NCI-H2029 treated with DMSO at 0.1 percent for 48 hours (cell line): ENCODE measurements at regions not wholly inside any gene's neighbourhood (a gene's known extent, or its start where the extent isn't known, plus 50 kb on each side); places are given as distances from the start of the nearest gene placed in this dataset.

Source experiments
- DNase-seq: peaks from one replicate; lab custom pipeline; 2025; lab: John Stamatoyannopoulos, UW

DNA sequence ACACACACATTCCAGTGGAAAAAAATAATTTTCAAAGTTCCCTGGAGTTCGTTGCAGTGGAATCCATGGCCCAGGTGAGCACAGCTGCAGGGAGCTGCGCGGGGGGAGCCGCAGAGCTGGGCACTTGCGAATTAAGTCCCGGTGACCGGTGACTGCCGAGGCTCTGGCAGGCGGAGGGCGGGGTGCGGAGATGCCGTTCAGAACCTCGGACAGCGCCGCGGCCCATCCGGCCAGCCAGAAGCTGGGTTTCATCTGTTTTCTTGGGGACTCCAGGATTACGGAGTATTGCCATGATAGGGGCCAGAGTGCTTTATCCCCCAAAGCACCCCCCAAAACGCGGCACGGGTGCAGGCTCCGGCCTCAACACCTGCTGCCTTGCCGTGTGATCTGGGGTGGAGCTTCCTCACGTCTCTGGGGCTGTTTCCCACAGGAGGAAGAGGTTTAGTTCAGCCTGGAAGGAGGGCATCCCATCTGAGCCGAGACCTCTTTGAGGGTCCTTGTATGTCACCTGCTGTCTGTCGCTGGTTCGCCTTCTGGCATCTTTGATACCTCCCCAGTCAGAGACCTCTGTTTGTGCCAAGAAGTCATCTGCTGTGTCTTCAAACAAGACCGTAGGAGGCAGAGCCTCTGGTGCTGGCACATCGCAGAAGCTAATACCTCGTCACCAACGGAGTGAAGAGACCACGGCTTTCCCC is 99.4 kb downstream of the YTHDF1 start:
- no peak for DNase-seq

DNA sequence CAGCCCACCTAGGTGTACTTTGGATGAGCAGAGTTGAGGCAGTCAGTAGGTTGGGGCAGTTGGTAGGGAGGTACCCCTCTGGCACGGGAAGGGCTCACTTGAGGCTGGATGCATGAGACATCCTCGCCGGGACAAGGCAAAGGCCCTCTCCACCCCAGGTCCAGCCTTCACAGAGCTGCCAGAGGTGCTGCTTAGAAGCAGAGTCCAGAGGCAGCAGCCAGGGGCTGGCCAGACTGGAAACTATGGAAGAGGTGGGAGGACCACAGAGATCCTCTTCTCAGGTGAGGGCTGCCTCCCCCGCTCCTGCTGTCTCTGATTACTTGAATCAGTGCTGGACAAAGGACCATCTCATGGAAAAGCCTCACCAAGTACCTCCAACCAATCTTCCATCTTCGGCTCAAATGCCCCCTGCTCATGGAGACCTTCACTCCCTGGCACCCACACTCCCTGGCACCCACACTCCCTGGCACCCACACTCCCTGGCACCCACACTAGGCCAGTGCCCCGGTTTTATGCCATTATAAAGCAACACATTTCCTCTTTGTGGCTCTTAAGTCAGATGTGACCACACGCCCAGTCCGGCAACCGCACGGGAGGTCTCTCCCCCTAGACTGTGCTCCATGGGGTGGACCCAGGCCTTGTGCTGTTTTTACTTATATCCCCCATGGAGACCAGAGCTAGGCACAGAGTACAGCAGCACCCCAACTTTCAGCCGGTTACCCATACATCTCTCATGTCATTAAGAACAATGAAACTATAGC is 100.1 kb downstream of the YTHDF1 start:
- DNase-seq: no peak

DNA sequence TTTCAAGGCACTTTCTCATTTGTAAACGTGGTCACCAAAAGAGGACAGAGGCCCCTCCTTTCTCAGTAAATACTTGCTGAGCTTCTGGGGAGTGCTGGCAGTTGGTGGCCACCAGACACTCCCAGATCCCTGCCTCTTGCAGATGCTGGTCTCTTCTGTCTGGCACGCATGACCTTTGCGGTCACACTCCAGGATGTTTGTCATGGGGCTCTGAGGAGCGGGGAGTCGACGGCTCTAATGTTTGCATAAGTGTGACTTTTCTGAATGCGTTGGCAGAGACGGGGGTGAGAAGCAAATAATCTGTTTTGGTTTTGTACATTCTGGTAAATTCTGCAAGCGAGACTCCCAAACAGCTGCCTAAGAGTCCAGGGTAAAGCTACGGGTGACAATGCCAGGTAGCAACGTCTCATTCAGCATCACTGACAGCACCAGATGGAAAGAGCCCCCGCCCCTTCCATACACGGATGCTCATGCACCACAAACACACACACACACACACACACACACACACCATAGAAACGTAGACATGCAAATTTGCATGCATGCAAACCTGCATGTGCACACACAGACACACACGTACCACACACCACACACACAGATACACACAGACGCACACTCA is 101.1 kb downstream of the YTHDF1 start:
- no peak for DNase-seq

DNA sequence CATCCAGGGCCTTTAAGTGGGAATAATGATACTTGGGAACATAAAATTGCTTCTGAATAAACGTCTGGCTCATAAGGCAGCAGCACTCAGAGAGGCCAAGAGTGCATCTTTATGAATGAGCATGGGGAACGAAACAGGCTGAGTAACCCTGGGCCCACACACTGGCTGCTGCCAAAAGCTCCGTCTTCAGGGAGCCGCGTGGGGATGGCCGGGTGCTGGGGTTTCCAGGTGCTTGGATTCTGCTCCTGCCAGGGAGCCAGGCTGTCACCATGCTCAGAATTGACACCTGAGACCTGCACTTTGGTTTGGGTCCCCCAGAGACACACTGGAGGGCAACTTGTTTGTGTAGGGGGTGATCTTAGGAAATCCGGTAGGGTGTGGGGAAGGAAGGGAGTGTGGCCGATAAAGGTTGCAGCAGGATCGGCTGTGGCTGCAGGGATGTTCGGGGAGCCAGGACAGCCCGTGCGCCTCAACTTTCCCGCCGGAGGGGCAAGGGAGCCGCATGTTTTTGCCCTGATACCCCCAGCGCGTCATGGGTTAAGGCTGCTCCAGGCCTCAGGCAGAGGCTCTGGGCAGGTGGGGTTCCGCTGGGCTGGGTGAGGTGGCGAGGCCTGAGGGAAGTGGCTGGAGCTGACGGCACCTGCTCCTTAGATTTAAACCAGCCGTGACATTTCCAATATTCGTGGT is 101.8 kb downstream of the YTHDF1 start:
- DNase-seq: no peak

DNA sequence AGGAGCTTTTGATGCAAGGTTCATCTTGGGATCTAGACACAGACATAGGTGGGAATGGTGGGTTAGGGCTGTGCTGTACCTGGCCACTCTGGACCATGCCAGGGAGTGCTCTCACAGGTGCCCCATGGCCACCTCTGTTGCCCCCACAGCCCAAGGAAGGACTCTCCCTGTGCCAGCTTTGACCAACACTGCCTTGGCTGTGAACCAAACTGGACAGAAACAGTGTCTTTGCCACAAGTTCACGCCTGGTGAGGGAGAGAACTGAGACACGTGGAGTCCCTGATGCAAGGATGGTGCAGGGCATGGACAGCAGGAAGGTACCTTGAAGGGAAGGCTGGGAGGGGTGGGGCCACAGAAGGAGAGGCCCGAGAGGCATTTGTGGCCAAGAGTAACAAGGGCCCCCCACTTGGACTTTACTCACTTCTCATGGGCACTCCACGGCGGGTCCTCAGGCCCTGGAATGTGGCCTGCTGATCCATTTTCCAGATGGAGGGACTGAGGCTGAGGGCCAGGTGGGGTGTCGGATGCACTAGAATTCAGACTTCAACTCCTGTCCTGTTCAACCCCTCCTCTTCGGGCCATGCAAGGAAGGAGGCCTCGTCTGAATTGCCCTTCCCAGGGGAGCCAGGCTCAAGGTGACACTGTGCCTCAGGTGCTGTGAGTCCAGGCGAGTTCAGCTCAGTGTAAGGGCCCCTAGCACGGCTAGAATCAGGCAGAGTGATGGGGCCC is 103.3 kb downstream of the YTHDF1 start:
- no peak for DNase-seq

DNA sequence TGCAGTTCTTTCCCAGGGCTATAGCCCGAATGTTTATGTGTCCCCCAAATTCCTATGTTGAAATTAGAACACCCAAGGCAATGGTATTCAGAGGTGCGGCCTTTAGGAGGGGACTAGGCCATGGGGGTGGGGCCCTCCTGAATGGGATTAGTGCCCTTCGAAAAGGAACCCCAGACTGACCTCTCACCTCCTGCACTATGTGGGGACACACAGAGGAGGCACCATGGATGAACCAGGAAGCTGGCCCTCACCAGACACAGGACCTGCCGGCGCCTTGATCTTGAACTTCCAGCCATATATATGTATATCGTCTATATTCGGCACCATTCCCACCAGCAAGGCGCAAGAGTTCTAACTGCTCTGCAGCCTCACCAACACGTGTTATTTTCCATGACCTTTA is 101.5 kb upstream of the BHLHE23 start:
- DNase-seq: no peak

DNA sequence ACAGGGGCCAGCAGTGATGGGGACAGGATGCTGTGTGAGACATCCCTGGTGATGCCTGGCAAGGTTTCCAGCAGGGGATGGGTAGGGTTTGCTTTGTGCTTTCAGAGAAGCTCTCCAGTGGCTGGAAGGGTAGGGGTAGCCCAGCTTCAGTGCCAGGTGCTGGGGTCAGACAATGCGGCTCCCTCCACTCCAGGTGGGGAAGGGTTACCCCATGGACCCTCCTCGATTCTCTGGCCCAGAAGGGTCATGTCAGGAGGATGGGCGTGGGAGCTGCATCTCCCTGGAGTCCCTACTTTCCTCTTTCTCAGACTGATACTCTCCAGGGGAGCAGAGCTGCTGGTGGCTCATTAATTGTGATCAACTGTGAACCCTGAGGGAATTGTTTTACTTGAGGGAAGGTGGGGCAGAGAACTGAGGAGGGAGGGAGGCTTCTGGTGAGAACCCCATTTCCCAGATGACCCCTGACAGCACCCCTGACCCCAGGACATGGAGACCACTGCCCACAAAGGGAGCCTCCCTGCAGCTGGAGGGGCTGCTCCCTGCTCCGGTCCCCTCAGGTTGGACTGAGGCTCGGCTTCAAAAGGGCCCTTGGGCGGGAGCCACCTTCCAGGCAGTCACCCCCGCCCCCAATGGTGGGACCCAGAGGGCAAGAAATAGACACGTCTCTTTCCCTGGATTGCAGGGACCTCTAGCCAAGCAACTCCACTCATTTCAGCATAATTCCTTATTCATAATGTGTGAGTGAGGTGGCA is 100.9 kb upstream of the BHLHE23 start:
- no peak for DNase-seq

DNA sequence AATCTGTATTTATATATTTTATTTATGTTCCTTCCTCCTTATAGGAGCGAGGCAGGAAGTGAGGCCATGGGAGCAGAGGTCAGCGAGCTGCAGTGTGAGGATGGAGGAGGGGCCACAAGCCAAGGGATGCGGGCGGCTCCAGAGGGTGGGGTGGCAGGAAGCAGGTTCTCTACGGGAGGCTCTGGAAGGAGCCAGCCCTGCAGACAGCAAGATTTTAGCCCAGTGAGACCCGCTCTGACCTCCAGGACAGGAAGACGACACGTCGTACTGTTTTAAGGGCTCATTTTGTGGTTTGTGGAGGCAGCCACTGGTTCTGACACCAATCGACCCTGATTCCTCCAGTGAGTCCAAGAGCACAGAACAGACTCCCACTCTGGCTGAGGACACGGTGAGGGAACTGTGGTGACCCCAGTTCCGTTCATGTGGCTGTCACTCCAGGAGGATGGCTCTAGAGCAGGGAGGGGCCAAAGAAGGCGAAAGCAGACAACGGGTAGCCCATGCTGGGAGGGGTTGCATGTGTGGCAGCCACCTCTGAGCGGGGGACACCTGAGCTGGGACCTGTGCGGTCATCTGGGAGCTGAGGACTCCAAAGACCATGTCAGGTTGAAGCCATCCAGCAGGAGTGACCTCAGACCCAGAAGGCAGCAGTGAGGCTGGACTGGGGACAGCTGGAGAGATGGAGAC is 100.1 kb upstream of the BHLHE23 start:
- DNase-seq: no peak

DNA sequence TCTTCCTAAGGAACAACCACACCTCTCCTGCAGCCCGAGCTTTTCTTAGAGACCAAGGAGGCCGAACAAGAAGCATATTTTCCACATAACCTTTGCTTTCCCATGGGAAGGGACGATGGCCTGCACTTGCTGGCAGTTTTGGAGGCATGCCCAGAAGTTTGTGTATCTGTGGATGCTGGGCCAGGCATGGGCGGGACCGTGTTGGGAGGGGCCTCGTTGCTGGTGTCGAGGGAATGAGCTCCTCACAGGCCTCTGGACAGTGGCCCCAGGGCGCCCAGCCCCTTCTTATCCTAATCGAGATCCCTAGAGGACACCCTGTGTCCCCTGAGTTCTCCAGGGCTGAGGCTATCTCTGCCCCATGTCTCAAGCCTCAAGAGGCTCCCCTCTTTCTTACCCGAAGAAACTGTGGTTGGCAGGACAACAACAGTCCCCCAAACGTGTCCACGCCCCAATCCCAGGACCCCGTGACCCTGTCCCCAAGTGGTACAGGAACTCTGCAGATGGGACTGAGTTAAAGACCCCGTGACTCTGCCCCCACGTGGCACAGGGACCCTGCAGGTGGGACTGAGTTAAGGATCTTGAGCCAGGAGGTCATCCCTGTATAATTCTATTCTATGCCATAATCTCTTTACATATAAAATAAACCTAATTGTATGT is 99.5 kb upstream of the BHLHE23 start:
- DNase-seq: no peak

DNA sequence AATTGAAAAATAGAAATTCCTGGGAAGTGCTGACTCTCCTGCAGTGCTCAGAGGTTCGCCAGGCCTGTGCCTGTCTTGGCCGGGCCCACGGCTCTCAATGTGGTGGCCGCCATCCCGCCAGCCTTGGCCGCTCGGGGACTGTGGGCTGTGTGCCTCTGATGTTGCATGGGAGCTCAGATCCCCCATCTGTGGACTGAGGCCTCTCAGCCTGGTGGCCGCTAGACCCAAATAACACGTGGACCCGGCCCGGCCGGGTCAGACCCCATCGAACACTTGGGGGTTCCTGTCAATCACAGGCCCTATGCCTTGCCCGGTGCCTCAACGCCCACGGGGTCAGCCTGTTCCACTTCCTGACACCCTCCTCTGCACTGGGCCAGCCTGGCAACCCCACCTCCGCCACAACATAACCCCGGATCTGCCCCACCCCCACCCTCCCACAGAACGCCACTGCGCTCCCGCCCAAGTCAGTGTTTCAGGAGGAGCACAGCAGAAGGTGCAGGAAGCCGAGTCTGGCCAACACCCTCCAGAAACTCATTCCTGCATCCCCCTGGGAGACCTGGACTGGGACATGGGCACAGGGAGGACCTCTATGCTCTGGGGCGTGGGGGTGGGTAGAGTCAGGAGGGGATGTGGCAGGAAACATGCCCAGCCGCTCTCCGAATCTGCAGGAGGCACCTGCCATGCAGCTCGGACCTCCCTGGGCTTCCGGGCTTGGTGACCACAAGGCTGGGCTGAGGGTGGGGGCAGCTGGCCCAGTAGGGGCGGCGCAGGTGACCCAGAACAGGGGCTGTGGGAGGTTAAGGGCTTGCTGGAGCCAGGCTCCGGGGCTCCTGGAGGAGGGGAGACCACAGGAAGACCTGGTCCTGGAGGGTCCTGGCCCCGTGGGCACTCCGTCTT is 98.7 kb upstream of the BHLHE23 start:
- no peak for DNase-seq

DNA sequence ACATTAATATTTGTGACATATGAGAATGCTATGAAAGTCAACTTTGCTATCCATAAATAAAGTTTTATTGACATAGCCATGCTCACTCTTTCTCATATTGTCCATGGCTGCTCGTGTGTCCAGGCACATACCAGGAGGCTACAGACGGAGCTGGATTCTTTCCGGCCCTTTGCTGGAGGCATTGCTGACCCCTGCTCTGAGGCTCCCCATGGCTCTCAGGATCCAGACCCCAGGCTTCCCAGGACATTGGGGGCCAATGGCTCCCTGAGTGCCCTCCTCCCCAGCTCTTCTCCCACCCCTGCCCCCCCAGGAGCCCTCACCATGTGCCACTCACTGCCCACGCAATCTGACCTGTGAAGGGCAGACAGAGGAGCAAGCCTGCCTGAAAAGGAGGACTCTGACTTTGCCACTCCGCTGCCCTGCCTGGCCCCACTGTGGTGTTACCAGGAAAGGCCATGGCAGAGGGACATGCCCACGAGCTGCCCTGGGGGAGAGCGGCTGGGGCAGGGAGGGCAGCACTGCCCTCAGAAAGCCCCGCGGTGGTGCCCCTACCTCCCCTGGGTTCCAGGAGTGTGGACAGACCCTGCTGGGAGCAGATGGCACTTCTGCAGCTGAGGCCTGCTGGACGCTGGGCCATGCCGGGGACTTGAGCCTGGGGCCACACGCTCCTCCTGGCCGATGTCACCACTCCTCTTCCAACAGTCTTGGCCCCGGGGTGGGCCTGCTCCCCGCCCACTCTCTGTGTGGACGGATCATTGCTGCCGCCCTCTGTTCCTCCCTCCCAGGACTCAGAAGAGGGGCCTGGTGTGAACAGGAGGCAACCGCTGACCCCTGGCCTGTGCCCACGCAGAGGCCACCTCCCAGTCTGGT is 97.8 kb upstream of the BHLHE23 start:
- DNase-seq: no peak

DNA sequence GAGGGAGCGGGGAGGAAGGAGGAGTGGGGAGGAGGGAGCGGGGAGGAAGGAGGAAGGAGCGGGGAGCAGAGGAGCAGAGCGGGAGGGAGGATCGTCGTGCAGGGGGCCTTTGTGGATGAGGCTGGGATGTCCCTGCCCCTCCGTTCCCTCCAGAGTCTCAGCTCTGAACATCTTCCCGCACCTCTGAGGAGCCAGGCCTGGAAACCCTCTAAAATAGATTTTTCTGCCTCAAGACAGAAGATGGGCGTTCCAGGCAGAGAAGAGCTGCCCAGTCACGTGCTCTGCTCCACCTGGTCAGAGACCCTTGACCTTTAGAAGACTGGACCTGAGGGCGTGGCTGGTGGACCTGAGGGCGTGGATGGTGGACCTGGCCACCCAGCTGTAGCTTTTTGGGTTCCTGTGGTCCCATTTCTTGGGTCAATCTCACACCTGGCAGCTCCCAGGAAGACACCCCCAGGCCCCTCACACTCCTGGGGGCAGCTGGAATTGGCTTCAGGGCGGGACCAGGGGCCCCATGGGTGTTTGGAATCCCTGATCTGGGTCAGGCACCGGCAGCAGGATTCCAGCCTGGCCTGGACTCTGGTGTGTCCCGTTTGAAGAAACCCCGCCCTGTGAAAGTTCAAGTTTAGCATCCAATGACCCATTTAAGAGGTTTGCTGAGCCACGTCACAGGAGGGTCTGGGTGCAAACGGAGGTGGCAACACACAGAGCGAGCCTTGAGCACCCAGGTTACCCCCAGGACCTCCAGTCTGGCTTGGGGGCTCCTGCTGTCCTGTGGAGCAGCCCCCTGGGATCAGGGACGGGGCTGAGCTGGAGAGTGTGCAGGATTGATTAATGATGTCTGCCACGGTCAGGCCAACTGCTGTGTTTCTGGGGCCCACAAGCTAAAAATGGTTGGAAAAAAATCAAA is 96.9 kb upstream of the BHLHE23 start:
- DNase-seq: no peak

DNA sequence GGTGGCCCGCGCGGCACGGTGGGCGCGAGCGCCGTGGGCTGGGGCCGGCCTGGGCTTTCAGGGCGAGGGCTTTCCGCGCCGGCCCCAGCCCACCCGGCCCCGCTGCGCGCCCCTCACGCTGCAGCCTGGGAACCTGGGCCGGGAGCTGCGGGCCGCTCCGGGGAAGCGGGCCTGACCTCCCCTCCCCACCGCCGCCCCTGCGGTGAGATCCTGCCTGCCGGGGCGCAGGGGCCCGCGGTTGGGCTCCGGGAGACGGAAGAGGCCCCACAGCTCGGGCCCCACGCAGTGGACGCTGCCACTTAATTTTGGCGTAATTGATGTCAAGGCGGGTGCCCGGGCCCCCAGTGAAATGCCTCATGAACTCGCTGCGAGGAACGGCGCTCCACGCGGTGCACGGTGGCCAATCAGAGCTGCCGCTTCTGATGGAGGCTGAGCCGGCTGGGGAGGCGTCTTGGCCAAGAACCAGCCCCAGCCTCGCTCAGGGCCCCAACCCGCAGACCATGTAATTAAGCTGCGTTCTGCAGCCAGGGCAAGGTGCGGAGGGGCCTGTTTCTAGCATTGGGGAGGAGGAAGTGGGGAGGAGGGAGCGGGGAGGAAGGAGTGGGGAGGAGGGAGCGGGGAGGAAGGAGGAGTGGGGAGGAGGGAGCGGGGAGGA is 96.1 kb upstream of the BHLHE23 start:
- no peak for DNase-seq

DNA sequence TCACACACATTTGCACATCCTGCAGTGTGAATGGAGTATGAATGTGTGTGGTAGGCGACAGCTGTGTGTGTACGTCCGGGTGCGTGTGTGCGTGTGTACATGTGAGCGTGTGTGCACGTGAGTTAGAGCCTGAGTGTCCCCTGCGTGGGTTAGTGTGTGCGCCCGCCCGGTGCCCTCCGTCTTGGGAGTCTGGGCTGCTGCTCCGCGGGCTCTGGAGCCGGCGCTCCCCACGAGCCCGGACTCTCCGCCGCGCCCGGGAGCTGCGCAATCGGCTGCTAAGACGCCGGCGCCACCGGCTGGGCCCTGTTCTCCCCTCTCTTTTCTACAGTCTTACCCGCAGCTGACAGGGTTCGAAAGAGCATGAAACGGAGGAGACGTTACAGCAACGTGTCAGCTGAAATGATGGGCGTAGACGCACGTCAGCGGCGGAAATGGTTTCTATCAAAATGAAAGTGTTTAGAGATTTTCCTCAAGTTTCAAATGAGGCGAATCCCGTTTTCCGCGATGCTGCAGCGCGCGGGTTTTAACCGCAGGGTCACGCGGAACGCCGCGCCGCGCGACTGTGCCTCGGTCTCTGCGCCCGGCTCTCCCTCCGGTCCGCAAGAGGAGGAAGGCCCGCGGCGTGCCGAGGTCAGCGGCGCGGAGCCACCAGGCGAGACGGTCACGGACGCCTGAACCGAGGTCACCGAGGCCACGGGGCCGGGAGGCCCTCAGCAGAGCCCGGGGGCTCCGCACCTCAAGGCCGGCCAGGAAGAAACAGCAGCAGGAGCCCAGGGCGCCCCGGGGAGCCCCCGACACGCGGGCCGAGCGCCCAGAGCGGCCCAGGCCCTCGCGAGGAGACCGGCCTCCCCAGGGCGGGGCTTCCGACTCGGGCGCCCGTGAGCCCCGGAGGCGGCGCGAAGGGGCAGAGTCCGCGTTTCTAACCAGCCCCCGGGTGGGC is 95.3 kb upstream of the BHLHE23 start:
- no peak for DNase-seq

DNA sequence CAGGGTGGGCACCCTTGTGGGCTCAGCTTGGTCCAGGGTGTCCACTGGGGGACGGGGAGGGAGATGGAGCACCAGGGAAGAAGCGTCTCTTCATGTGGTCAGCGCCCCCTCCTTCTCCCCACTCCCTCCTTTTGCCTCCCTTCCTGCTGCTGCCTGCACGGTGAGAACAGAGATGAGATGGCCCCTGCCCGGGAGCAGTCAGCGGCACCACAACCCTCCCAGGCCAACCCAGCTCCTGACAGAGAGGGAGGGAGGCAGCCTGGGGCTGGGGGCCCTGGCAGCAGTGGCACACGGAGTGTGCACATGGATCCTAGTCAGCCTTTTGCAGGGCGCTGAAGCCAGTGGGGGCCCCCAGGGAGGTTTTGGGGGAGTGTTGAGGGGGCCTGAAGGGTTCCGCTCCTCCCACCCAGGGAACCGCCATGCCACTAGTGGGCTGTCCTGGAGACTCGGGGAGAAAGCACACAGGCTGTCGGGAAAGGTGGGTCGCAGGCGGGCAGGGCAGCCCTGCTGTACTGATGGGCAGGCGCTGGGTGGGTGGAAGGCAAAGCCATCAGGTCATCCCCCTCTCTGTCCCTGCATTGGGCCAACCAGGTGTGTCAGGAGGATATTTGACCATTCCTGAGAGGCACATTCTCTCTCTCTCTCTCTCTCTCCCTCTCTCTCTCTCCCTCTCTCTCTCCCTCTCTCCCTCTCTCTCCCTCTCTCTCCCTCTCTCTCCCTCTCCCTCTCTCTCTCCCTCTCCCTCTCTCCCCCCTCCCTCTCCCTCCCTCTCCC is 94.3 kb upstream of the BHLHE23 start:
- DNase-seq: no peak
